ENCODE measurements at regions not wholly inside any gene's neighbourhood (a gene's known extent, or its start where the extent isn't known, plus 50 kb on each side); places are given as distances from the start of the nearest gene placed in this dataset.

DNA sequence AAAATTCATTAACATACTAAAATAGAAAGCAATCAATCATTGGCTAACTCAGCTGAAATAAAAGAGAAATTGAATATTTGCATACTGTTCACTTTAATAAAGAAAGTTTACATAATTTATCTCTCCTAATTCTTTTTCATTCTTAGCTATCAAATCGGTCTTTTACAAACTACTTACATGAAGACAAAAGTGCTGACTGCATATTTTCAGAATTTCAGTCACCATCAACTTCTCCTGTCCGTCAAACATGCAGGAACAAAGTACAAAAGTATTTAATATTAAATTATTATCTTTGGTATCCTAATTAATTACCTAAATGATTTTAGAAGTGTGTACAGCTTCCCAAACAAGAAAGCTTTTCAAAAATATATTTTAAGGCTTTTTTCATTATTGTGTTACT lies 248.4 kb downstream of the CYLC2 start:
- TF ChIP-seq POLR2A (IDR thresholded peaks at IDR 0.05; ENCODE audit: low read length): no peak
- no peak for TF ChIP-seq GATA1 (IDR thresholded peaks at IDR 0.05; ENCODE audit: low read depth, low read length)

Data from erythroblast (primary cell).